ENCODE measurements at regions not wholly inside any gene's neighbourhood (a gene's known extent, or its start where the extent isn't known, plus 50 kb on each side); places are given as distances from the start of the nearest gene placed in this dataset.
A peak's percentile ranks its signal among the peaks of the same experiment; 100 is the strongest.

DNA sequence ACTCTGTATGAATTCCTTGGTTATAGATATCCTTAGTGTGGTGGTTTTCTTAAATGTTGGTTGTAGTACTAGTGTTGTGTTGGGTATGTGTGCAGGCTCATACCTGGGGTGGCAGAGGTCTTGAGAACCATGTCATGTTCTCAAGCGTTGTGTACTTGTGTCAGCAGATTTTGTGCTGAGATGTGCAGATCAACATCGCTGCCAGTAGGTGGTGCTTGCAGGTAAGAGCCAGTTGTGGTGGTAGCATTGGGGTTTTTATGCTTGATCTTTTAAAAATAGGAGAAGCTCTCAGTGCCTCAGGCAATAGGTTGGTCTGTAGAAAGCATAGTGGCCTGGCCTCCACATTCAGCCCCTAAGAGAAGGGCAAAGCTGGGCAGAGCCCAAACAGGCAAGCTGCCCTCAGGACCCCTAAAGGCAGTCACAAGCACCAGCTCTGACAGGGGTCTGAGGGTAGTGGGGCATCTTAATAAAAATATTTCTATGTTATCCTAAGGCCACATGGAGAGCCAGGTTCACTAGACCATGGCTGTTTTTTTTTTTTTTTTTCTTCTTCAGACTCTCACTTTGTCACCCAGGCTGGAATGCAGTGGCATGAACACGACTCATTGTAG is 164.0 kb downstream of the IL20RB start:
- TF ChIP-seq, protein P1, sequence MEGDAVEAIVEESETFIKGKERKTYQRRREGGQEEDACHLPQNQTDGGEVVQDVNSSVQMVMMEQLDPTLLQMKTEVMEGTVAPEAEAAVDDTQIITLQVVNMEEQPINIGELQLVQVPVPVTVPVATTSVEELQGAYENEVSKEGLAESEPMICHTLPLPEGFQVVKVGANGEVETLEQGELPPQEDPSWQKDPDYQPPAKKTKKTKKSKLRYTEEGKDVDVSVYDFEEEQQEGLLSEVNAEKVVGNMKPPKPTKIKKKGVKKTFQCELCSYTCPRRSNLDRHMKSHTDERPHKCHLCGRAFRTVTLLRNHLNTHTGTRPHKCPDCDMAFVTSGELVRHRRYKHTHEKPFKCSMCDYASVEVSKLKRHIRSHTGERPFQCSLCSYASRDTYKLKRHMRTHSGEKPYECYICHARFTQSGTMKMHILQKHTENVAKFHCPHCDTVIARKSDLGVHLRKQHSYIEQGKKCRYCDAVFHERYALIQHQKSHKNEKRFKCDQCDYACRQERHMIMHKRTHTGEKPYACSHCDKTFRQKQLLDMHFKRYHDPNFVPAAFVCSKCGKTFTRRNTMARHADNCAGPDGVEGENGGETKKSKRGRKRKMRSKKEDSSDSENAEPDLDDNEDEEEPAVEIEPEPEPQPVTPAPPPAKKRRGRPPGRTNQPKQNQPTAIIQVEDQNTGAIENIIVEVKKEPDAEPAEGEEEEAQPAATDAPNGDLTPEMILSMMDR (IDR thresholded peaks at IDR 0.05; ENCODE audit: low read length) = peak; percentile 92
- no peak for TF ChIP-seq EZH2 (IDR thresholded peaks at IDR 0.05; ENCODE audit: borderline replicate concordance, low read length)

Data from OCI-LY1 (cell line).